ENCODE measurements at regions not wholly inside any gene's neighbourhood (a gene's known extent, or its start where the extent isn't known, plus 50 kb on each side); places are given as distances from the start of the nearest gene placed in this dataset.

DNA sequence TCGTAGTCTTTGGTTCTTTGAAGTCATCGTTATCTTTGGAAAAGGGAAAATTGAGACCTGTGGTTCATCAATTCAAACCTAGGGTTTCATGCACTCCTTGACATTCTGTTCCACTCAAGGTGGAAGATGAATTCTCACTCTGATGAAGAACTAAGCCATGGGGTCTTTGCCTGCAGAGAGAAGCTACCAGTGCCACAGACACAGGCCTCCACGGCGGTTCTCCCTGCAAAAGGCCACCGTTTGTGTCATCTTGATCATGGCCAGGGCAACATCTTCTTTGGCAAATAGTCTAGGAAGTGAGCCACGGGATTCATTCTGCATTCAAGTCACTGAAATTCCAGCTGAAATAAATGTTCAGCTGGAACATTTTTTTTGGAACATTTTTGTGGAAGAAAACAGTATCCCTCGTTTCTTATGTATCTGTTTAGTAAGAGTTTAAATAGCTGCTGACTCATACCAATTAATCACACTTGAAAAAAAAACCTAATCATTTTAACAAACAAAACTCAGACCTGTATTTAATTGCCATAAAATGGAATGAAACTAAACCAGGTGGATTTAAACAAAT lies 206.0 kb upstream of the FOXQ1 start:
- TF ChIP-seq EZH2 (IDR thresholded peaks at IDR 0.05; ENCODE audit: borderline replicate concordance, low read depth, low read length, severe bottlenecking) = no peak
- TF ChIP-seq, protein P1, sequence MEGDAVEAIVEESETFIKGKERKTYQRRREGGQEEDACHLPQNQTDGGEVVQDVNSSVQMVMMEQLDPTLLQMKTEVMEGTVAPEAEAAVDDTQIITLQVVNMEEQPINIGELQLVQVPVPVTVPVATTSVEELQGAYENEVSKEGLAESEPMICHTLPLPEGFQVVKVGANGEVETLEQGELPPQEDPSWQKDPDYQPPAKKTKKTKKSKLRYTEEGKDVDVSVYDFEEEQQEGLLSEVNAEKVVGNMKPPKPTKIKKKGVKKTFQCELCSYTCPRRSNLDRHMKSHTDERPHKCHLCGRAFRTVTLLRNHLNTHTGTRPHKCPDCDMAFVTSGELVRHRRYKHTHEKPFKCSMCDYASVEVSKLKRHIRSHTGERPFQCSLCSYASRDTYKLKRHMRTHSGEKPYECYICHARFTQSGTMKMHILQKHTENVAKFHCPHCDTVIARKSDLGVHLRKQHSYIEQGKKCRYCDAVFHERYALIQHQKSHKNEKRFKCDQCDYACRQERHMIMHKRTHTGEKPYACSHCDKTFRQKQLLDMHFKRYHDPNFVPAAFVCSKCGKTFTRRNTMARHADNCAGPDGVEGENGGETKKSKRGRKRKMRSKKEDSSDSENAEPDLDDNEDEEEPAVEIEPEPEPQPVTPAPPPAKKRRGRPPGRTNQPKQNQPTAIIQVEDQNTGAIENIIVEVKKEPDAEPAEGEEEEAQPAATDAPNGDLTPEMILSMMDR (IDR thresholded peaks at IDR 0.05; ENCODE audit: borderline replicate concordance, extremely low read depth, low read length, poor library complexity, severe bottlenecking) = no peak
- H4K20me1 ChIP-seq (ENCODE audit: insufficient read depth, low read length) = no peaks in the 10 kb centered on the region
- H3K27ac ChIP-seq (ENCODE audit: low read length) = no peak overlapping the region
- DNase-seq (no peak), ATAC-seq (ENCODE audit: insufficient read depth, low read depth) (no peak)
- H2AFZ ChIP-seq (ENCODE audit: low read depth, low read length) = no peak overlapping the region
- no peaks in the 10 kb centered on the region for H3K4me1 ChIP-seq (ENCODE audit: insufficient read depth, low read length)
- no peaks in the 10 kb centered on the region for H3K79me2 ChIP-seq (ENCODE audit: insufficient read depth, low read length)
- H3K9ac ChIP-seq (ENCODE audit: low read depth, low read length) = no peak overlapping the region
- H3K9me3 ChIP-seq (ENCODE audit: insufficient read depth, low read length, severe bottlenecking) = no peaks in the 10 kb centered on the region
- peaks cover 10% of the 10 kb centered on the region for H3K27me3 ChIP-seq (ENCODE audit: insufficient read depth, low read length, poor library complexity)
- H3K36me3 ChIP-seq (ENCODE audit: insufficient read depth, low read length) = no peaks in the 10 kb centered on the region
- no peak overlapping the region for H3K4me2 ChIP-seq (ENCODE audit: insufficient read depth, low read length)
- H3K4me3 ChIP-seq (ENCODE audit: low read depth in 1 of 2, low read length in 2 of 2) = no peak overlapping the region

DNA sequence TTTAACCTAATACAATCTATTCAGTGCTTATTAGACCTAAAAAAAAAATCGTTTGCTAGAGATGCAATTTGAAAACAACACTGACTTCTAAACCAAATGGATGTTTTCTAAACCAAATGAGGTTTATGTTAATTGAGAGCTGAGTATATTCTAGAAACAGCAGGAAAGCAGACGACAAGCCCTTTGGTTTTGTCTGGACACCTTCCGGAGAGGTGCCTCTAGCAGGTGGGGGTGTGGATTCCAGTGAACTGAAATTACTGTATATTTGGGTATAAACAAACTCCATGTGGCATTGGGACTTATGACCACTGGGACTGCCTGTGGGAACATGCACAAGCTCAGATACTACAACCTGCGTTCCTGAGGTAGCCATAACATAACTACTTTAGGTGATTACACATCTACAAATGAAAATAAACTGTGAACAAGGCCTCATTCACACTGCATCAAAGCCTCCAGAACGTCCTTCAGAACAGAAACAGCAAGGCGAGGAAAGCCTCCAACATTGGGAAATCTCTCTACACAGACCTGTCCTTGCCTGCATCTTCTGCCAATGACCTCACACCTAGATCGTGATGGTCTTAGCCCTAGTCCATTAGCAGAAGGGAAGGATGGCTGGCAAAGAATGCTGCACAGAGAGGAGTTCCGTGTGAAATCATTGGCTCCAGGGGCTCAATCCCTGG lies 206.8 kb upstream of the FOXQ1 start:
- DNase-seq (no peak), ATAC-seq (ENCODE audit: insufficient read depth, low read depth) (no peak)
- H3K27me3 ChIP-seq (ENCODE audit: insufficient read depth, low read length, poor library complexity) = peaks cover 11% of the 10 kb centered on the region

DNA sequence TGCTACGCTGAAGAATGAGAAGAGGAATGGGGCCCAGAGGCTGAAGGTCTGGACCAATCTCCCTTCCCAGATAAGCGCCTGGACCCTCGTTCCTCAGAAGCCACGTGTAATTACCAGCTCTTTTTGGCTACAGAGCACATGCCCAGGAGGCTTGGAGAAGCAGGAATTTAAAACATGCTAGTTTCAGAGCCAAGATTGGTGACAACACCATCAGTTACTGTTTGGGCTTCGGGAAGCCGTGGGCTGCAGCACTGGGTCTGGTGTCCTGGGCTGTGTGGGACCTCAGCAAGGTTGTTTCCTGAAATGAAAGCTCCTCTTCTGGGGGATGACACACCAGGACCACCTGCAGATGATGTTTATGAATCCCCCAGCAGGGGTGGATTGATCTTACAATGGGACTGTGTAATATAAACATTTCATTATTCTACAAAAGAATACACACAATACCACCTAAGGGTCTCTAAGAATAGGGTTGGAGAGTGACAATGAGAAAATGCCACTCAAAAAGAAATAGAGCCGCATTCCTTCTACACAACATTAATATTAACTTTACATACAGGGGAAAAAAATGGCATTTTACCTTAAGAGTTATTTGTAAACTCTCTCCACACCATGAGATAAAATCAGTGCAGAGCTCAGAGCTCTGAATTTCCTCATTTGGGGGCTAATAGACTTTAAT lies 207.8 kb upstream of the FOXQ1 start:
- DNase-seq (no peak), ATAC-seq (ENCODE audit: insufficient read depth, low read depth) (no peak)
- H3K9me3 ChIP-seq (ENCODE audit: insufficient read depth, low read length, severe bottlenecking) = no peaks in the 10 kb centered on the region
- H3K27me3 ChIP-seq (ENCODE audit: insufficient read depth, low read length, poor library complexity) = peaks cover 15% of the 10 kb centered on the region
- H3K4me1 ChIP-seq (ENCODE audit: insufficient read depth, low read length) = no peaks in the 10 kb centered on the region
- no peaks in the 10 kb centered on the region for H3K79me2 ChIP-seq (ENCODE audit: insufficient read depth, low read length)
- H2AFZ ChIP-seq (ENCODE audit: low read depth, low read length) = no peak overlapping the region
- H4K20me1 ChIP-seq (ENCODE audit: insufficient read depth, low read length) = no peaks in the 10 kb centered on the region
- no peak overlapping the region for H3K9ac ChIP-seq (ENCODE audit: low read depth, low read length)
- no peak overlapping the region for H3K27ac ChIP-seq (ENCODE audit: low read length)
- no peak overlapping the region for H3K4me2 ChIP-seq (ENCODE audit: insufficient read depth, low read length)
- H3K36me3 ChIP-seq (ENCODE audit: insufficient read depth, low read length) = no peaks in the 10 kb centered on the region
- TF ChIP-seq EZH2 (IDR thresholded peaks at IDR 0.05; ENCODE audit: borderline replicate concordance, low read depth, low read length, severe bottlenecking) = no peak
- TF ChIP-seq, protein P1 (IDR thresholded peaks at IDR 0.05; ENCODE audit: borderline replicate concordance, extremely low read depth, low read length, poor library complexity, severe bottlenecking) = no peak
- H3K4me3 ChIP-seq (ENCODE audit: low read depth in 1 of 2, low read length in 2 of 2) = no peak overlapping the region

More for the DNA sequence above, 206.8 kb upstream of the FOXQ1 start:
- H2AFZ ChIP-seq (ENCODE audit: low read depth, low read length) = no peak overlapping the region
- no peaks in the 10 kb centered on the region for H3K4me1 ChIP-seq (ENCODE audit: insufficient read depth, low read length)
- no peaks in the 10 kb centered on the region for H3K79me2 ChIP-seq (ENCODE audit: insufficient read depth, low read length)
- no peak overlapping the region for H3K4me2 ChIP-seq (ENCODE audit: insufficient read depth, low read length)
- no peak overlapping the region for H3K27ac ChIP-seq (ENCODE audit: low read length)
- no peaks in the 10 kb centered on the region for H3K36me3 ChIP-seq (ENCODE audit: insufficient read depth, low read length)
- H3K9me3 ChIP-seq (ENCODE audit: insufficient read depth, low read length, severe bottlenecking) = no peaks in the 10 kb centered on the region
- no peak overlapping the region for H3K4me3 ChIP-seq (ENCODE audit: low read depth in 1 of 2, low read length in 2 of 2)
- TF ChIP-seq, protein P1 (IDR thresholded peaks at IDR 0.05; ENCODE audit: borderline replicate concordance, extremely low read depth, low read length, poor library complexity, severe bottlenecking) = no peak
- TF ChIP-seq EZH2 (IDR thresholded peaks at IDR 0.05; ENCODE audit: borderline replicate concordance, low read depth, low read length, severe bottlenecking) = no peak
- H3K9ac ChIP-seq (ENCODE audit: low read depth, low read length) = no peak overlapping the region
- no peaks in the 10 kb centered on the region for H4K20me1 ChIP-seq (ENCODE audit: insufficient read depth, low read length)

All from DND-41 (cell line).